Heart left ventricle (tissue), 16 donors: ENCODE measurements at regions not wholly inside any gene's neighbourhood (a gene's known extent, or its start where the extent isn't known, plus 50 kb on each side); places are given as distances from the start of the nearest gene placed in this dataset.
A peak's percentile ranks its signal among the peaks of the same experiment; 100 is the strongest.

ENCODE experiments used
- ATAC-seq, 4 donors: fragments of 200-7000 bp; cut with Tn5 transposase; one replicate each; pipeline ENCODE4 v1.9.1; 2020 to 2022; ENCODE audit warnings: moderate library complexity in 4 of 4, mild to moderate bottlenecking in 3 of 4, moderate number of reproducible peaks in 1 of 4
- DNase-seq, 5 donors: peaks; one replicate each; pipeline ENCODE4 v3.0.0-alpha.2; 2020
- H3K27ac ChIP-seq, 12 donors: fragments of 200-600 bp; sonication (generic) in 4 of 12; one replicate each; pipeline versions ENCODE4 v1.5.0 to v1.8.0; 2016 to 2022; ENCODE audit warnings: mild to moderate bottlenecking in 2 of 12
- H3K27me3 ChIP-seq, 9 donors: fragments of 200-600 bp; sonication (generic) in 2 of 9; one replicate each; pipeline versions ENCODE4 v1.5.1 to v1.8.0; 2016 to 2022; ENCODE audit warnings: mild to moderate bottlenecking in 3 of 9
- H3K36me3 ChIP-seq, 9 donors: fragments of 200-600 bp; sonication (generic) in 2 of 9; one replicate each; pipeline versions ENCODE4 v1.5.0 to v1.8.0; 2018 to 2022; ENCODE audit warnings: mild to moderate bottlenecking in 2 of 9
- H3K4me1 ChIP-seq, 12 donors: fragments of 200-600 bp; sonication (generic) in 4 of 12; one replicate each; pipeline versions ENCODE4 v1.5.0 to v1.8.0; 2016 to 2022; ENCODE audit warnings: mild to moderate bottlenecking in 3 of 12
- H3K4me3 ChIP-seq, 12 donors: fragments of 200-600 bp; sonication (generic) in 4 of 12; one replicate each; pipeline versions ENCODE4 v1.5.0 to v1.8.0; 2017 to 2022; ENCODE audit warnings: mild to moderate bottlenecking in 9 of 12, moderate library complexity in 4 of 12
- H3K9me3 ChIP-seq, 12 donors: fragments of 200-600 bp; sonication (generic) in 4 of 12; one replicate each; pipeline versions ENCODE4 v1.5.0 to v1.8.0; 2016 to 2022; ENCODE audit warnings: mild to moderate bottlenecking in 1 of 12
- POLR2A ChIP-seq, 2 donors: fragments of 450-650 bp; IDR thresholded peaks; one replicate each; pipeline ENCODE4 v1.6.1; 2017; ENCODE audit warnings: antibody characterized with exemption in 2 of 2, mild to moderate bottlenecking in 2 of 2, moderate library complexity in 2 of 2
- WGBS, 4 donors: extraction: QIAGEN DNeasy Blood & Tissue Kit in 2 of 4; methylation state at CpG; one replicate each; pipeline versions ENCODE4 v1.1.5 to v1.1.7; 2013 to 2018; 5-methylcytosine and 5-hydroxymethylcytosine counted together
- intact Hi-C, 10 donors: fragments of 100-400 bp; cut with DNase I; formaldehyde crosslinking; loops; one replicate each; pipeline versions ENCODE4 v1.11.1 to v1.14.2; 2022
- TF ChIP-seq, protein P1 (sequence below), 12 donors: fragments of 200-600 bp; sonication (generic) in 4 of 12; IDR thresholded peaks; one replicate each; pipeline versions ENCODE4 v1.5.0 to v1.8.0; 2018 to 2022; ENCODE audit warnings: antibody characterized with exemption in 12 of 12, mild to moderate bottlenecking in 5 of 12
- donor health status: ischemic (EF 13 %, LVEDD 7.1; RV severe dilation, severe dysfunction).
- donor health status: healthy with polysubstance abuse.
- donor health status: DM: no; HTN: yes; CAD: no.
- donor health status: DM: no; HTN: no; CAD: no.
- donor health status: ischemic (EF 25% LVEDD 6.9; RV normal size, moderate dysfunction).
- donor health status: ischemic (EF 25% LVEDD 5.7; RV mildly dilated, moderate dysfunction).
- donor health status: healthy.
- donor health status: DM: yes; HTN: yes; CAD: no.
- donor health status: ischemic (EF 35%, LVEDD 5.7; RV mildly dilated, moderate dysfunction).
- donor health status: nonischemic (EF 11% LVEDD 7.7; RV severe dilation, severe dysfunction).
- donor health status: DM: yes; HTN: yes; CAD: no.
- donor health status: PGD.
- donor health status: ischemic (EF 29% LVEDD 5.4; RV normal size, mild dysfunction).
- donor health status: nonischemic (EF 23%, LVEDD 6.1; RV moderate dilation, normal function).

DNA sequence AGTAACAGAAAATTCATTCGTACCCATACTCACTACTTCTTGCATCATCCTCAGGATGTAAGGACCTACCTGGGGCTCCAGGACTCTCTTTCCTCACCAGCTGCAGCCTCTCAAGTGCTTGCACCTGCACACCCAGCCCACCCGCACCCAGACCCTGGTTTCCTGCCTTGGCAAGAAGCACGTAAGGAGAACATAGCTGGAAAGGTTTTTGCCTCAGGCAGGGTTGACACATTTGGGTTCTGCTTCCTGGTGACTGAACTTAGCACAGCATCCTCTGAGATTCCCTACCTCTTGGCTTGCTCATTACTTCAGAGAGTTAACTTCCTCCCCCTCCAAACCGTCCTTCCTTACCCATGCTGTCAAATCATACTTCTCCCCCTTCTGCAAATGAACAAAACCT is 556.9 kb downstream of the CD83 start:
- no peak overlapping the region for H3K27ac ChIP-seq

DNA sequence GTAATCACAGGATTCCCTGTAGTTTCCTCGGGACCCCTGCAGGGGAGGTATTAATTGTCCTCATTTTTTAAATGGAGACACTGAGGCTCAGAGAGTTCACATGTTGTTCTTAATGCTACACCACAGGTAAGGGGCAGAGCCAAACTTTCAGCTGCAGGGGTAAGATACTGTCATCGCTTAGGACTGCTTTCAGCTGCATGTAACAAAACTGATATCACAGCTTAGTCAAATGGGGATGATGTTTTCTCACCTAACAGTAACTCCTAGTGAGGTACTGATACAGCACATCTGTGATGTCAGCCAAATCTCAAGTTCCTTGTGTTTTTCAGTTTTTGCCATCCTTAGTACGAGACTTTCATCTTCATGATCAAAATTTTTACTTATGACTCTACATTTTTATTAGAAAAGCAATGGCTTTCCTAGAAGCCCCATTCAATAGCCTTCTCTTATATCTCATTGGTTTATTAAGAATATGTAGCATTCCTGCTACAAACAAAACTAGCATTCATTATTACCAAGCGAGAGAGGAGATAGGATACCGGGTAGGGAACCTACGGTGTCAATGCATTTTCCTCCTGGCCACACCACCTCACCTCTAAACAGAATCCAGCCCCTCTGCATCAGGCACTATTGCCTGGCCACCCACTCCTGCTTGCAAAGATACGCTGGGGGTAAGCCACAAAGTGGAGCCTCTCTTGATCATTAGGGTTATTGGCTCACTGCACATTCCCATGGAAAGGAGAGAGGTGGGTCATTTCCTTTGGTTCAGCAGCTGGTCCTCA is 557.5 kb downstream of the CD83 start:
- H3K9me3 ChIP-seq: no peaks in the 10 kb centered on the region
- H3K36me3 ChIP-seq: no peaks in the 10 kb centered on the region
- no peaks in the 10 kb centered on the region for H3K27me3 ChIP-seq
- no peak overlapping the region for H3K4me3 ChIP-seq
- ATAC-seq (no peak), DNase-seq (no peak)
- intact Hi-C loops: no loop called here
- WGBS, 4 donors: 96 to 98% (median 97%) methylated on average over 7 of the region's 7 CpGs
- no peak for TF ChIP-seq POLR2A (IDR thresholded peaks at IDR 0.05)
- TF ChIP-seq, protein P1, sequence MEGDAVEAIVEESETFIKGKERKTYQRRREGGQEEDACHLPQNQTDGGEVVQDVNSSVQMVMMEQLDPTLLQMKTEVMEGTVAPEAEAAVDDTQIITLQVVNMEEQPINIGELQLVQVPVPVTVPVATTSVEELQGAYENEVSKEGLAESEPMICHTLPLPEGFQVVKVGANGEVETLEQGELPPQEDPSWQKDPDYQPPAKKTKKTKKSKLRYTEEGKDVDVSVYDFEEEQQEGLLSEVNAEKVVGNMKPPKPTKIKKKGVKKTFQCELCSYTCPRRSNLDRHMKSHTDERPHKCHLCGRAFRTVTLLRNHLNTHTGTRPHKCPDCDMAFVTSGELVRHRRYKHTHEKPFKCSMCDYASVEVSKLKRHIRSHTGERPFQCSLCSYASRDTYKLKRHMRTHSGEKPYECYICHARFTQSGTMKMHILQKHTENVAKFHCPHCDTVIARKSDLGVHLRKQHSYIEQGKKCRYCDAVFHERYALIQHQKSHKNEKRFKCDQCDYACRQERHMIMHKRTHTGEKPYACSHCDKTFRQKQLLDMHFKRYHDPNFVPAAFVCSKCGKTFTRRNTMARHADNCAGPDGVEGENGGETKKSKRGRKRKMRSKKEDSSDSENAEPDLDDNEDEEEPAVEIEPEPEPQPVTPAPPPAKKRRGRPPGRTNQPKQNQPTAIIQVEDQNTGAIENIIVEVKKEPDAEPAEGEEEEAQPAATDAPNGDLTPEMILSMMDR (IDR thresholded peaks at IDR 0.05): no peak
- H3K27ac ChIP-seq: no peak overlapping the region
- peaks cover 0 to 19% (median 11%) of the 10 kb centered on the region in 12 donors for H3K4me1 ChIP-seq

More for the DNA sequence above, 556.9 kb downstream of the CD83 start:
- no peaks in the 10 kb centered on the region for H3K36me3 ChIP-seq
- no peak overlapping the region for H3K4me3 ChIP-seq
- H3K27me3 ChIP-seq: no peaks in the 10 kb centered on the region
- DNase-seq (no peak), ATAC-seq (no peak)
- H3K9me3 ChIP-seq: no peaks in the 10 kb centered on the region
- TF ChIP-seq POLR2A (IDR thresholded peaks at IDR 0.05): no peak
- TF ChIP-seq, protein P1 (IDR thresholded peaks at IDR 0.05): no peak
- peaks cover 0 to 19% (median 11%) of the 10 kb centered on the region in 12 donors for H3K4me1 ChIP-seq
- WGBS, 4 donors: 82 to 90% (median 90%) methylated on average over 4 of the region's 4 CpGs
- intact Hi-C loops: no loop called here

DNA sequence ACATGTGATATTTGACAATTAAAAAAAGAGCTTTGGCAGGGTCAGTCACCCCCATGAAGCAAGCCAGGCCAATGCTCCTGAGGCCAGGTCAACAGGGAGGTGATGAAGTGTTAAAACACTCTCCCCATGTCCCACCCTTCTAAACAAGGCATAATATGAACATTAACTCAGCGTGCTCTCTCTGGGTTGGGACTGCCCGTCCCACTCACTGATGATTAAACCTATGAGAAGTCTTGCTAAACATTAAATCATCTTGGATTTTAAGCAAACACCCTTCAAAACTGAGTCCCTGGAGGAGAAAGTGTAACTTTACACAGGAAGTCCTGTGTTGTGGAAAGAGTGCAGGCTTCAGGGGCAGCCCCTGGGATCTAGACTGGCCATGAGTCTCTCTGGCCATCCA is 558.5 kb downstream of the CD83 start:
- peaks cover 0 to 10% (median 7%) of the 10 kb centered on the region in 12 donors for H3K4me1 ChIP-seq
- H3K4me3 ChIP-seq: no peak overlapping the region
- no peak for DNase-seq
- no peak overlapping the region for H3K27ac ChIP-seq
- peak in 2 of 4 donors; percentile 68 to 69 for ATAC-seq
- no peaks in the 10 kb centered on the region for H3K27me3 ChIP-seq
- H3K9me3 ChIP-seq: no peaks in the 10 kb centered on the region
- H3K36me3 ChIP-seq: no peaks in the 10 kb centered on the region
- intact Hi-C loops: no loop called here
- TF ChIP-seq POLR2A (IDR thresholded peaks at IDR 0.05): no peak
- TF ChIP-seq, protein P1 (IDR thresholded peaks at IDR 0.05): no peak
- WGBS, 4 donors: 74 to 100% (median 78%) methylated on average over 2 of the region's 2 CpGs

DNA sequence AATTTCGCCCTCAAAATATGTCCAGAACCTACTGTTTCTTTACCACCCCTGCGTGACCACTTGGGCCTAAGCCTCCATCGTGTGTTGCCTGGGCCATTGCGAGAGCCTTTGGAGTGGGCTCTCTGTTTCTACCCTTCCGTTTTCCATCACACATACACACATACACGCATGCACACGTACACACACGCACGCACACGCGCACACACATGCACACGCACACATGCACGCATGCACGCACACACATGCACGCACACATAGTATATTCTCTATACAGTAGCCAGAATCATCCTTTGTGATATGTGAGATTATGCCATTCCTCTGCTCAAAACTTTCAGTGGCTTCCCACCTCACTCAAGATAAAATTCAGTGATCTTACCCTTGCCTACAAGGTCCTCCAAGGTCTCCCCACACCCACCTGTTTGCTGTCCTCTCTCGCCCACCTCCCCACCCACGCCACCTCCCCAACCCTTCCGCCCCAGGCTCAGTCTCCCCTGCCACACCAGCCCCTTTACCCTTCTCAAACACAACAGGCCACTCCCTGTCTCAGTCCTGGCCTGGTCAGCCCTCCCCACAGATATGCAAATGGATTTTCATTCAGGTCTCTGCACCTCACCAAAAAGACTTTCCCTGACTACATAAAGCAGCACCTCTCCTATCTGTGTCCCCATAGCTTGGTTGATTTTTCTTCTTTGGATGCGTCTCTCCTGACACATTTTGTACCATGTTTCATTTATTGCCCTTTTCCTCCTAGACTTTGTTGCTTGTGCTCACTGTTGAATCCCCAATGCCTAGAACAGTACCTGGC is 559.6 kb downstream of the CD83 start:
- H3K4me1 ChIP-seq: no peaks in the 10 kb centered on the region
- no peaks in the 10 kb centered on the region for H3K36me3 ChIP-seq
- no peak overlapping the region for H3K4me3 ChIP-seq
- H3K27ac ChIP-seq: no peak overlapping the region
- no peaks in the 10 kb centered on the region for H3K27me3 ChIP-seq
- no peak for DNase-seq
- 97 to 98% (median 98%) methylated on average over 19 of the region's 19 CpGs for WGBS, 4 donors
- no peak for ATAC-seq
- TF ChIP-seq POLR2A (IDR thresholded peaks at IDR 0.05): no peak
- TF ChIP-seq, protein P1 (IDR thresholded peaks at IDR 0.05): no peak
- intact Hi-C loops: no loop called here
- H3K9me3 ChIP-seq: no peaks in the 10 kb centered on the region
